ENCODE measurements at regions not wholly inside any gene's neighbourhood (a gene's known extent, or its start where the extent isn't known, plus 50 kb on each side); places are given as distances from the start of the nearest gene placed in this dataset.
A peak's percentile ranks its signal among the peaks of the same experiment; 100 is the strongest.
"Not testable (repeated sequence)": the region's sequence is repeated elsewhere in the genome, so short reads cannot be mapped to it uniquely, and the experiment has no call there.

DNA sequence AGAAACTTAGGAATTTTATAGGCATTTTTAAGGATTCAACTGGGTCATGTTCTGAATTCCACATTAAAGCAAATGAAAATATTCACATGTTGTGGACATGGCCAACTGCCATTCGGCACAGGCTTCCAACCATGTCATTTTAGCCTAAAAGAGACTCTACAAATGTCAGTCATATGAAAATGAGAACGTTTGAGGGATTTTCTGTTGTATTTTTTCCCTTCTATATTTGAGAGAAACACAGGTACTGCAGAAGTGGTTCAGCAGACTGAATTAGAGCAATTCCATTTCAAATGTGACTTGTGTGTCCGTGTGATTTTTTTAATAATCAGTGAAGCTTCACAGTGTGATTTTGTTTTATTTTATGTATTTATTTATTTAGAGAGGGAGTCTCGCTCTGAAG lies 124.3 kb downstream of the TP53TG3F start:
- H3K9me3 ChIP-seq; H3K36me3 ChIP-seq; H3K4me1 ChIP-seq; H3K27me3 ChIP-seq; DNase-seq; H3K4me3 ChIP-seq; intact Hi-C loops (cut with DNase I); H3K27ac ChIP-seq; ATAC-seq: not testable (repeated sequence)
- no CpG with 5 or more reads among the region's 4 CpGs for WGBS (ENCODE audit: insufficient coverage, low coverage, low lambda C conversion rate, missing lambda C conversion rate)

GRCh38 chr16:33588589-33588988 lies 129.2 kb downstream of the TP53TG3F start:
- H3K27me3 ChIP-seq; H3K9me3 ChIP-seq; DNase-seq; H3K27ac ChIP-seq; H3K4me3 ChIP-seq; intact Hi-C loops (cut with DNase I); H3K36me3 ChIP-seq; H3K4me1 ChIP-seq: not testable (repeated sequence)
- WGBS (ENCODE audit: insufficient coverage, low coverage, low lambda C conversion rate, missing lambda C conversion rate) = no CpG with 5 or more reads among the region's 8 CpGs
- ATAC-seq = peak in 2 of 4 donors; percentile 19 to 31

- ATAC-seq = peak in 2 of 4 donors; percentile 13 to 39
- no CpG with 5 or more reads among the region's 6 CpGs for WGBS (ENCODE audit: insufficient coverage, low coverage, low lambda C conversion rate, missing lambda C conversion rate)
- H3K27me3 ChIP-seq; H3K36me3 ChIP-seq; H3K27ac ChIP-seq; intact Hi-C loops (cut with DNase I); H3K4me1 ChIP-seq; H3K4me3 ChIP-seq; H3K9me3 ChIP-seq: not testable (repeated sequence)
- peak in 1 of 3 donors; percentile 15 for DNase-seq
Observed at GRCh38 chr16:33593344-33593743, 133.9 kb downstream of the TP53TG3F start.

DNA sequence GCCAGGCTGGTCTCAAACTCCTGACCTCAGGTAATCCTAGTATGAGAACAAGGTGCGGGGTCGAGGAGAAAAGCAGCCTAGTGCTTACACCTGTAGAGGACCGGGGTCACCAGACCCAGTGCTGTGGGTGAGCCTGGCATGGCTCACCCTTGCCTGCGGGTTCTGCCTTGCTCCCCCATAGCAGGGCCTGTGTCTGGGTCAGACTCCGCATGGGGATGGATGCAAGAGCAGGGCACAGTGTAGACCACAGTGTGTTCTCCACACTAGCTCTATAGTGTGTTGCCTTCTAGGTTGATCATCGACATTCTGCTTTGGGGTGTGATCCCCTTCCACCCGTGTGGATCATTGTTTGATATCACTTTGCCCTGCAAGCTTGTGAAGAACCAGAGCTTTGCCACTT lies 135.7 kb downstream of the TP53TG3F start:
- WGBS (ENCODE audit: insufficient coverage, low coverage, low lambda C conversion rate, missing lambda C conversion rate) = no CpG with 5 or more reads among the region's 7 CpGs
- H3K27me3 ChIP-seq; H3K4me3 ChIP-seq; H3K36me3 ChIP-seq; H3K27ac ChIP-seq; H3K4me1 ChIP-seq; intact Hi-C loops (cut with DNase I); DNase-seq; H3K9me3 ChIP-seq: not testable (repeated sequence)
- peak in 1 of 4 donors; percentile 43 for ATAC-seq

DNA sequence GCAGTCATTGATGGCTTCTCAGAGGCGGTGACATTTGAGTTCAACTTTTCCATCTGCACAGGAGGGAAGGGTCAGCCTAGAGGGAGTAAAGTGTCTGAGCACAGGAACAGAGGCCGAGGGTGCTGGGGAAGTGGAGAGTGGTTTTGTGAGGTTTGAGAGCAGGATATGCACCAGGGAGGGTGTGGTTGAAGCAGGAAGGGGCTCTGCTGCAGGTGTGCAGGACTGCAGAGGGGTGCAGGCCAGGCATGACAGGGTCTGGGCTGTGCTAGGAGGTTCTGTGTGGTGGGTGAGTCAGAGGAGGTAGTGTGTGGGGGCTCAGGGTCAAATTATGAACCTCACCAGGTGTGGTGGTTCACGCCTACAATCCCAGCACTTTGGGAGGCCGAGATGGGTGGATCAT lies 141.6 kb downstream of the TP53TG3F start:
- H3K4me1 ChIP-seq; H3K27ac ChIP-seq; H3K9me3 ChIP-seq; intact Hi-C loops (cut with DNase I); H3K27me3 ChIP-seq; H3K4me3 ChIP-seq; DNase-seq; H3K36me3 ChIP-seq: not testable (repeated sequence)
- peak in 1 of 4 donors; percentile 21 for ATAC-seq
- WGBS (ENCODE audit: insufficient coverage, low coverage, low lambda C conversion rate, missing lambda C conversion rate) = no CpG with 5 or more reads among the region's 4 CpGs

GRCh38 chr16:33623535-33624077 lies 164.2 kb downstream of the TP53TG3F start:
- 20% methylated on average over 4 of the region's 4 CpGs for WGBS (ENCODE audit: insufficient coverage, low coverage, low lambda C conversion rate, missing lambda C conversion rate)
- H3K4me3 ChIP-seq; ATAC-seq; H3K27me3 ChIP-seq; H3K27ac ChIP-seq; intact Hi-C loops (cut with DNase I); H3K4me1 ChIP-seq; H3K9me3 ChIP-seq; H3K36me3 ChIP-seq; DNase-seq: not testable (repeated sequence)

GRCh38 chr16:33628895-33629294 lies 169.5 kb downstream of the TP53TG3F start:
- H3K27ac ChIP-seq; ATAC-seq; H3K4me3 ChIP-seq; H3K27me3 ChIP-seq; H3K9me3 ChIP-seq; intact Hi-C loops (cut with DNase I); DNase-seq; H3K4me1 ChIP-seq; H3K36me3 ChIP-seq: not testable (repeated sequence)
- WGBS (ENCODE audit: insufficient coverage, low coverage, low lambda C conversion rate, missing lambda C conversion rate) = 48% methylated on average over 5 of the region's 6 CpGs

DNA sequence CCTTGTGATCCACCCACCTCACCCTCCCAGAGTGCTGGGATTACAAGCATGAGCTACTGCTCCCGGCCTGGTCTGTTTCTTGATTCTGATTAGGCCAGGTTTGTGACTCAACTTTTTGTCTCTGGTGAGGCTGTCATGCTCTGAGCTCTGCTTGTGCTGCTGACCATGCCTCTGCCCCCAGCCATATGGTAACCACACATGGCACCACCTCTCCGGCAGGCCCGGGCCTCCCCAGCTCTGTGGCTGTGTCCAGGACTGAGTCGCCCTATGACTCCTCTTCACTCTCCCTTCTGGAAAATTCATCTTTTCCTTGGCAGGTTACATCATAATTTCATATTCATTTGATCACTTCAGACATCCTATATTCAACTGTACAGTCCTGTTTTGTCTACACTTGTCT lies 172.3 kb downstream of the TP53TG3F start:
- H3K4me3 ChIP-seq; H3K4me1 ChIP-seq; H3K36me3 ChIP-seq; ATAC-seq; H3K9me3 ChIP-seq; H3K27me3 ChIP-seq; DNase-seq; H3K27ac ChIP-seq; intact Hi-C loops (cut with DNase I): not testable (repeated sequence)
- 69% methylated on average over 4 of the region's 4 CpGs for WGBS (ENCODE audit: insufficient coverage, low coverage, low lambda C conversion rate, missing lambda C conversion rate)

DNA sequence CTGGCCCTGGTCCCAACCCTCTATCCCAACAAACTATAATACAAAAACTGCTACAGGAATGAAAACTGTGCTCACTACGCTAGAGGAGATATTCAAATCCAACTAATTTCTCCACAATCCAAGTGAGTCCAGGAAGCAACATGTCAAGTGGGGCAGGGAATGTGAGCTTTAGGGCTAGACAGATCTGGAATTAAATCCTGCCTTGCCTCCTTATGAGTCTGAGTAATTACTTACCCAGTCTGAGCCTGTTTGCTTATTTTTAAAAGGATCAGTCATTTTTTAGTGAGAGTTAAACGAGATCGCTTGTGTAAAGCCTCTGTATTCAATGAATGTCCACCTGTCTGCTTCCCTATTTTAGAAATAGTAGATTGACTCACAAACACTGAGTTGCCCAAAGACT lies 174.6 kb downstream of the TP53TG3F start:
- H3K4me3 ChIP-seq; ATAC-seq; H3K9me3 ChIP-seq; H3K27me3 ChIP-seq; H3K27ac ChIP-seq; DNase-seq; H3K4me1 ChIP-seq; H3K36me3 ChIP-seq; intact Hi-C loops (cut with DNase I): not testable (repeated sequence)
- 86% methylated on average over 2 of the region's 3 CpGs for WGBS (ENCODE audit: insufficient coverage, low coverage, low lambda C conversion rate, missing lambda C conversion rate)

GRCh38 chr16:33636760-33637159 lies 177.3 kb downstream of the TP53TG3F start:
- H3K27me3 ChIP-seq; H3K4me1 ChIP-seq; ATAC-seq; H3K4me3 ChIP-seq; H3K36me3 ChIP-seq; H3K27ac ChIP-seq; DNase-seq; intact Hi-C loops (cut with DNase I); H3K9me3 ChIP-seq: not testable (repeated sequence)

- H3K27ac ChIP-seq; ATAC-seq; H3K9me3 ChIP-seq; H3K4me1 ChIP-seq; intact Hi-C loops (cut with DNase I); DNase-seq; H3K27me3 ChIP-seq; H3K36me3 ChIP-seq; H3K4me3 ChIP-seq: not testable (repeated sequence)
- WGBS (ENCODE audit: insufficient coverage, low coverage, low lambda C conversion rate, missing lambda C conversion rate) = 63% methylated on average over 2 of the region's 2 CpGs
Observed at GRCh38 chr16:33643270-33643669, 183.9 kb downstream of the TP53TG3F start.

DNA sequence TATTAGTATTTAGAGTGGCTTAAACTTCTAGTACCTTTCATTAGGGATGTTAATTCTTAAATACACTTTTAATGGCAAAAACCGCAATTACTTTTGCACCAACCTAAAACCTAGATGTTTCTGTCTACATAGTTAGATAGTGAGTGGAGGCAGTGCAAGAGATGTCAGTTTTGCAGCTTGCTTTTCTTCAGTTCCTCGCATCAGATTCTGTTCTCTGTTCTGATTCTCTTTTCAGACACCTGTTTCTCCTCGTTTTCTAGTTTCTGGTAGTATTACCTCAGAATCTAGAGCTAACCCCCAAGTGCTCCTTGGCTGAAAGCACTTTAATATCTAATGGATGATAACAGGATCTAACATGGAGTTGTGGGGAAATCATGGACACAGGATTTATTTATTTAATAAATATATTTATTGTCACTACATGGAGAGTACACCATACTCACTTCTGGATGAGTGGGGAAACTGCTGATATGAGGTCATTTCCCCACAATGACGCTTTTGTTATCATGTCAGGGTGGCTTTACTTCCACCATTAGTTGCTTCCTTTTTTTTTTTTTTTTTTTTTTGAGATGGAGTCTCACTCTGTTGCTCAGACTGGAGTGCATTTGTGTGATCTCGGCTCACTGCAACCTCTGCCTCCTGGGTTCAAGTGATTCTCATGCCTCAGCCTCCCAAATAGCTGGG lies 184.4 kb downstream of the TP53TG3F start:
- H3K4me1 ChIP-seq; H3K9me3 ChIP-seq; H3K27me3 ChIP-seq; intact Hi-C loops (cut with DNase I); DNase-seq; H3K27ac ChIP-seq; H3K36me3 ChIP-seq; ATAC-seq; H3K4me3 ChIP-seq: not testable (repeated sequence)
- WGBS (ENCODE audit: insufficient coverage, low coverage, low lambda C conversion rate, missing lambda C conversion rate) = 29% methylated on average over 3 of the region's 5 CpGs
